Amniotic stem cell (primary cell): ENCODE measurements at regions not wholly inside any gene's neighbourhood (a gene's known extent, or its start where the extent isn't known, plus 50 kb on each side); places are given as distances from the start of the nearest gene placed in this dataset.
"Not testable (repeated sequence)": the region's sequence is repeated elsewhere in the genome, so short reads cannot be mapped to it uniquely, and the experiment has no call there.

ENCODE experiments used
- DNase-seq: peaks from one replicate; lab custom pipeline; 2025; lab: John Stamatoyannopoulos, UW

- no peak for DNase-seq
These were observed 149.1 kb upstream of the ADO start for GRCh38 chr10:62655337-62655994.

- DNase-seq, result no peak
These were observed 147.2 kb upstream of the ADO start for GRCh38 chr10:62657244-62657835.

- DNase-seq, result no peak
These were observed 146.0 kb upstream of the ADO start for GRCh38 chr10:62658516-62658915.

- DNase-seq, result no peak
These were observed 143.4 kb upstream of the ADO start for GRCh38 chr10:62661143-62661542.

GRCh38 chr10:62662486-62662885 is 142.0 kb upstream of the ADO start:
- DNase-seq, result no peak

GRCh38 chr10:62665771-62666170 is 138.7 kb upstream of the ADO start:
- DNase-seq, result no peak

GRCh38 chr10:62666275-62666674 is 138.2 kb upstream of the ADO start:
- no peak for DNase-seq

- DNase-seq, result no peak
These were observed 135.2 kb upstream of the ADO start for GRCh38 chr10:62669341-62669740.

GRCh38 chr10:62671104-62671503 is 133.4 kb upstream of the ADO start:
- DNase-seq, result no peak

- DNase-seq, result no peak
These were observed 123.1 kb upstream of the ADO start for GRCh38 chr10:62681211-62681940.

GRCh38 chr10:62684911-62685310 is 119.6 kb upstream of the ADO start:
- DNase-seq, result no peak

- no peak for DNase-seq
These were observed 117.2 kb upstream of the ADO start for GRCh38 chr10:62687230-62687748.

- DNase-seq, result no peak
These were observed 115.4 kb upstream of the ADO start for GRCh38 chr10:62688971-62689700.

- DNase-seq, result no peak
These were observed 114.8 kb upstream of the ADO start for GRCh38 chr10:62689712-62690111.

GRCh38 chr10:62690703-62691102 is 113.8 kb upstream of the ADO start:
- no peak for DNase-seq

GRCh38 chr10:62691336-62691735 is 113.2 kb upstream of the ADO start:
- DNase-seq, result no peak

GRCh38 chr10:62692085-62692484 is 112.4 kb upstream of the ADO start:
- DNase-seq, result no peak

GRCh38 chr10:62693306-62693705 is 111.2 kb upstream of the ADO start:
- DNase-seq, result no peak

- DNase-seq, result no peak
These were observed 109.9 kb upstream of the ADO start for GRCh38 chr10:62694537-62695126.

- no peak for DNase-seq
These were observed 107.7 kb upstream of the ADO start for GRCh38 chr10:62696798-62697197.

GRCh38 chr10:62699148-62699547 is 105.4 kb upstream of the ADO start:
- DNase-seq, result no peak

GRCh38 chr10:62704121-62704520 is 100.4 kb upstream of the ADO start:
- DNase-seq, result not testable (repeated sequence)
